DOHH2 (cell line): ENCODE measurements at regions not wholly inside any gene's neighbourhood (a gene's known extent, or its start where the extent isn't known, plus 50 kb on each side); places are given as distances from the start of the nearest gene placed in this dataset.
"Not testable (repeated sequence)": the region's sequence is repeated elsewhere in the genome, so short reads cannot be mapped to it uniquely, and the experiment has no call there.

Source experiments
- H3F3A ChIP-seq: fragments of 200-600 bp; sonication (generic), shearing (Covaris generic); 2 replicates; pipeline ENCODE4 v1.6.0; 2016; ENCODE audit warnings: antibody characterized with exemption, mild to moderate bottlenecking; ENCODE audit not compliant: control insufficient read depth, insufficient read depth
- H3K27ac ChIP-seq: fragments of 200-600 bp; sonication (generic); 2 replicates; pipeline ENCODE4 v1.5.1; 2014; ENCODE audit warnings: low read depth, mild to moderate bottlenecking, low read length, moderate library complexity
- H3K27me3 ChIP-seq: fragments of 200-600 bp; sonication (generic); 2 replicates; pipeline ENCODE4 v1.6.1; 2014; ENCODE audit warnings: mild to moderate bottlenecking, low read length, mixed read lengths; ENCODE audit not compliant: control insufficient read depth
- H3K36me3 ChIP-seq: fragments of 200-600 bp; sonication (generic); 2 replicates; pipeline ENCODE4 v1.6.1; 2014; ENCODE audit warnings: mild to moderate bottlenecking, low read length, moderate library complexity, mixed read lengths; ENCODE audit not compliant: control insufficient read depth
- H3K4me1 ChIP-seq: fragments of 200-600 bp; sonication (generic); 2 replicates; pipeline ENCODE4 v1.6.1; 2014; ENCODE audit warnings: mild to moderate bottlenecking, low read length, mixed read lengths; ENCODE audit not compliant: control insufficient read depth
- H3K4me2 ChIP-seq: fragments of 200-600 bp; sonication (generic); 2 replicates; pipeline ENCODE4 v1.6.0; 2014; ENCODE audit warnings: mild to moderate bottlenecking, low read length, moderate library complexity
- H3K4me3 ChIP-seq: fragments of 200-600 bp; sonication (generic); 2 replicates; pipeline ENCODE4 v1.5.1; 2014; ENCODE audit warnings: mild to moderate bottlenecking, low read length, mixed read lengths
- H3K79me2 ChIP-seq: fragments of 200-600 bp; sonication (generic); 2 replicates; pipeline ENCODE4 v1.6.1; 2014; ENCODE audit warnings: mild to moderate bottlenecking, low read length, mixed read lengths; ENCODE audit not compliant: control insufficient read depth
- H3K9me2 ChIP-seq: fragments of 200-600 bp; sonication (generic); replicated peaks from 2 replicates; pipeline ENCODE4 v1.6.1; 2014; ENCODE audit warnings: mild to moderate bottlenecking, low read length, mixed read lengths; ENCODE audit not compliant: control insufficient read depth
- H3K9me3 ChIP-seq: fragments of 200-600 bp; sonication (generic); 2 replicates; pipeline ENCODE4 v1.6.1; 2014; ENCODE audit warnings: antibody characterized with exemption, low read length, mixed read lengths; ENCODE audit not compliant: control insufficient read depth, insufficient read depth
- H4K20me1 ChIP-seq: fragments of 200-600 bp; sonication (generic); 2 replicates; pipeline ENCODE4 v1.6.0; 2014; ENCODE audit warnings: low read depth, mild to moderate bottlenecking, antibody characterized with exemption, low read length, moderate library complexity; ENCODE audit not compliant: control insufficient read depth, insufficient read depth
- CTCF ChIP-seq: fragments of 200-600 bp; sonication (generic); IDR thresholded peaks from one replicate; pipeline ENCODE4 v1.5.1; 2014; ENCODE audit warnings: antibody characterized with exemption, mild to moderate bottlenecking, low read depth, low read length; ENCODE audit not compliant: poor library complexity, severe bottlenecking
- EZH2phosphoT487 ChIP-seq: fragments of 200-600 bp; sonication (generic); IDR thresholded peaks from 2 replicates; pipeline ENCODE4 v1.6.1; 2017; ENCODE audit warnings: borderline replicate concordance, mild to moderate bottlenecking, antibody characterized with exemption, low read length, moderate library complexity, mixed read lengths

- no peaks in the 10 kb centered on the region for H3K79me2 ChIP-seq
- no peaks in the 10 kb centered on the region for H4K20me1 ChIP-seq
- no peaks in the 10 kb centered on the region for H3F3A ChIP-seq
- H3K27me3 ChIP-seq = no peaks in the 10 kb centered on the region
- no peaks in the 10 kb centered on the region for H3K9me2 ChIP-seq
- no peak overlapping the region for H3K4me3 ChIP-seq
- H3K4me1 ChIP-seq = no peaks in the 10 kb centered on the region
- no peak overlapping the region for H3K4me2 ChIP-seq
- H3K9me3 ChIP-seq = no peaks in the 10 kb centered on the region
- no peaks in the 10 kb centered on the region for H3K36me3 ChIP-seq
- H3K27ac ChIP-seq = no peak overlapping the region
- TF ChIP-seq EZH2phosphoT487 = no peak
- no peak for TF ChIP-seq CTCF
These were observed 245.3 kb downstream of the OSTF1 start for GRCh38 chr9:75333624-75334023.

DNA sequence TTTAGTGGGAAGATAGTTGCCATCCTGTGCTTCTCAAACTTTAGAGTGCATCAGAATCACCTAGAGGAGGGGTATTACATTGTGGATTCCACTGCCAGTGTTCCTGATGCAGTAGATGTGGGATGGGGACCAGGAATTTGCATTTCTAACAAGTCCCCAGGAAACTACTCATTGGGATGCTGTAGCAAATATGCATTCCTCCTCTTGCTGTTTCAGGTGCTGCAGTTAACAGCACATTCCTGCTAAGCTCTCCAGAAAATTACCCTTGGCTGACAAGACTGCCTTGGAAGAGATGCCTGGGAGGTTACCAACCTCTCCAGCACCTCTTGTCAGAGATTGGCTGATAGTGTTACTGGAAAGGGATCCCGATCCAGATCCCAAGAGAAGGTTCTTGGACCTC lies 270.5 kb downstream of the OSTF1 start:
- Histone ChIP-seq H3K27me3 (no peaks in the 10 kb centered on the region), H3K27ac (no peak overlapping the region), H3K9me2 (no peaks in the 10 kb centered on the region), H3K9me3 (no peaks in the 10 kb centered on the region), H3K4me2 (no peak overlapping the region), H3F3A (no peaks in the 10 kb centered on the region), H3K4me3 (no peak overlapping the region), H4K20me1 (no peaks in the 10 kb centered on the region), H3K79me2 (no peaks in the 10 kb centered on the region), H3K36me3 (no peaks in the 10 kb centered on the region), H3K4me1 (no peaks in the 10 kb centered on the region)
- TF ChIP-seq EZH2phosphoT487 (no peak), CTCF (no peak)

DNA sequence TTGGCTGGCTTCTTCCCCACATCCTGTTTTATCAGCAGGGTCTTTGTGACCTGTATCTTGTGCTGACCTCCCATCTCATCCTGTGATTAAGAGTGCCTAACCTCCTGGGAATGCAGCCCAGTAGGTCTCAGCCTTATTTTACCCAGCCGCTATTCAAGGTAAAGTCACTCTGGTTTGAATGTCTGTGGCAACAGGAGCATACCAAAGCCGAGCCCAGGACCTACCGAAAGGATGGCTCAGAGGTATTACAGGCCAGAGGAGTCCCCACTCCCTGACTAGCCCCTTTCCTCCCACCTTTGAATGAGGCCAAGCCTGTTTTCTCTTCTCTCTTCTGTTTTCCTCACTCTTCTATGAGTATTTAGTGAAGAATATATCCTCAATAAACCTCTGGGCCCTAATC lies 271.3 kb downstream of the OSTF1 start:
- TF ChIP-seq EZH2phosphoT487 (no peak), CTCF (no peak)
- Histone ChIP-seq H4K20me1 (no peaks in the 10 kb centered on the region), H3K36me3 (no peaks in the 10 kb centered on the region), H3K4me1 (no peaks in the 10 kb centered on the region), H3K27me3 (no peaks in the 10 kb centered on the region), H3K4me3 (no peak overlapping the region), H3K79me2 (no peaks in the 10 kb centered on the region), H3F3A (no peaks in the 10 kb centered on the region), H3K4me2 (no peak overlapping the region), H3K9me2 (no peaks in the 10 kb centered on the region), H3K27ac (no peak overlapping the region), H3K9me3 (no peaks in the 10 kb centered on the region)

DNA sequence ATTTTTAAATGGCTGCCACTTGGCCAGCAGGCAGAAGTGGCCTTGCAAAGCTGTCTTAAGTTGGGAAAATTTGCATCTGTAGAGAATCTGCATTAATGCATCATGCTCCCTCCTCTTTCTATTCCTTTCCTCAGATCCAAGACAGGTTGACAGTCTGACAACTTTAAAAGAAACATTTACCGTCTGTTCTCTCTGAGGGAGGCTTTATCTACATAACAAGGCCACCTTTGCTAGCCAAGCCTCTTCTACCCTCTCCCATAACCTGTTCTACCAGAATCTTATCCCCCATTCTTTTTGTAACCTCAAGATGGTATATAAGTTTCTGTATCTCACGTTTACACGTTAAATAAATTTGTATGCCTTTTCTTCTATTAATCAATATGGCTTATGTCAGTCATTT lies 271.9 kb downstream of the OSTF1 start:
- no peaks in the 10 kb centered on the region for H3K79me2 ChIP-seq
- no peaks in the 10 kb centered on the region for H3K9me3 ChIP-seq
- no peaks in the 10 kb centered on the region for H3K27me3 ChIP-seq
- H3K9me2 ChIP-seq = no peaks in the 10 kb centered on the region
- no peaks in the 10 kb centered on the region for H3K4me1 ChIP-seq
- H3F3A ChIP-seq = no peaks in the 10 kb centered on the region
- no peaks in the 10 kb centered on the region for H4K20me1 ChIP-seq
- no peak overlapping the region for H3K27ac ChIP-seq
- TF ChIP-seq CTCF = no peak
- no peak for TF ChIP-seq EZH2phosphoT487
- H3K4me3 ChIP-seq = no peak overlapping the region
- H3K36me3 ChIP-seq = no peaks in the 10 kb centered on the region
- no peak overlapping the region for H3K4me2 ChIP-seq

DNA sequence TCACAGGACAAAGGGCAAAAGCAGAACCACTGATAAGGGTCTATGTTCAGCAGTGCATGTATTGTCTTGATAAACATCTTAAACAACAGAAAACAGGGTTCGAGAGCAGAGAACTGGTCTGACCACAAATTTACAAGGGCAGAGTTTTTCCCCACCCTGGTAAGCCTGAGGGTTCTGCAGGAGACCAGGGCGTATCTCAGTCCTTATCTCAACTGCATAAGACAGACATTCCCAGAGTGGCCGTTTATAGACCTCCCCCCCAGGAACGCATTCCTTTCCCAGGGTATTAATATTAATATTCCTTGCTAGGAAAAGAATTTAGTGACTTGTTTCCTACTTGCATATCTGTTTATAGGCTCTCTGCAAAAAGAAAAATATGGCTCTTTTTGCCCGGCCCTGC lies 274.1 kb downstream of the OSTF1 start:
- H3K36me3 ChIP-seq, H3K4me3 ChIP-seq, H3K9me3 ChIP-seq, H4K20me1 ChIP-seq, H3K4me2 ChIP-seq, H3K27me3 ChIP-seq, H3K4me1 ChIP-seq, H3K9me2 ChIP-seq, H3F3A ChIP-seq, H3K79me2 ChIP-seq, H3K27ac ChIP-seq: not testable (repeated sequence)
